ENCODE measurements at regions not wholly inside any gene's neighbourhood (a gene's known extent, or its start where the extent isn't known, plus 50 kb on each side); places are given as distances from the start of the nearest gene placed in this dataset.

DNA sequence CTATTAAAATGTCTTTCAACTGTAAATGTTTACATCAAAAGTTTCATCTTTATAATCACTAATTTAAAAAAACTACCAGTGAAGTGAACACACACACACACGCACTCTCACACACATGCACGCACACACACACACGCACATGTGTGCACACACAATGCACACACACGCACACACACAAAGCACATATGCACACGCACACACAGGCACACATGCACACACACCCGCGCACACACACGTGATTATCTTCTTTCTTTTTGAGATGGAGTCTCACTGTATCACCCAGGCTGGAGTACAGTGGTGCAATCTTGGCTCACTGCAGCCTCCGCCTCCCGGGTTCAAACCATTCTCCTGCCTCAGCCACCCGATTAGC lies 80.0 kb upstream of the FRMD1 start:
- Histone ChIP-seq H4K91ac (ENCODE audit: insufficient read depth, low read depth, low read length) (no peak overlapping the region), H3K4me2 (ENCODE audit: low read depth, low read length) (no peak overlapping the region)
- BruUV-seq (replicated peaks) = no TSS peak

More for the DNA sequence above, 80.0 kb upstream of the FRMD1 start:
- WGBS, 2 experiments (ENCODE audit: extremely low coverage in 2 of 2, insufficient read length in 1 of 2) = 92% methylated on average over 5 of the region's 11 CpGs; no CpG with 5 or more reads in 1 of the 2 experiments
- no peaks in the 10 kb centered on the region for H4K20me1 ChIP-seq (ENCODE audit: insufficient read depth, low read length)
- CTCF ChIA-PET = no interaction called here
- no peak overlapping the region for H2BK5ac ChIP-seq (ENCODE audit: low read depth, low read length, poor library complexity, severe bottlenecking)
- no peak overlapping the region for H3K4ac ChIP-seq (ENCODE audit: low read depth, low read length)
- no peak overlapping the region for H3K9ac ChIP-seq (ENCODE audit: low read depth, low read length)
- no peak overlapping the region for H2AFZ ChIP-seq (replicated peaks; ENCODE audit: low read length, poor library complexity)
- intact Hi-C loops (cut with micrococcal nuclease) = loop anchor here (10.0 kb wide), 1 partner anchor 1366 kb away; no protein-coding TSS in a partner anchor
- ATAC-seq (ENCODE audit: low read depth) (no peak), DNase-seq (no peak)
- H3K36me3 ChIP-seq (ENCODE audit: control insufficient read depth, insufficient read depth, low read length) = no peaks in the 10 kb centered on the region
- TF ChIP-seq RCOR1 (IDR thresholded peaks at IDR 0.05; ENCODE audit: insufficient replicate concordance, low read length) = no peak
- no peak for TF ChIP-seq RFX5 (IDR thresholded peaks at IDR 0.05; ENCODE audit: low read depth, low read length)
- TF ChIP-seq NFE2L2 (IDR thresholded peaks at IDR 0.05; ENCODE audit: low read depth, low read length) = no peak
- no peak for TF ChIP-seq SMC3 (IDR thresholded peaks at IDR 0.05; ENCODE audit: low read depth, low read length)
- no peak for TF ChIP-seq POLR2A (IDR thresholded peaks at IDR 0.05; ENCODE audit: low read depth, low read length)
- no peak overlapping the region for H2BK20ac ChIP-seq (ENCODE audit: low read depth, low read length)
- H3K56ac ChIP-seq (ENCODE audit: extremely low read depth, insufficient read depth, low read length) = no peak overlapping the region
- no peak overlapping the region for H3K4me3 ChIP-seq (ENCODE audit: insufficient read depth, low read depth, low read length)
- peaks cover 11% of the 10 kb centered on the region for H3K4me1 ChIP-seq (ENCODE audit: control insufficient read depth, insufficient read depth, low read length)
- H3K9me3 ChIP-seq (ENCODE audit: control insufficient read depth, insufficient read depth, low read length) = no peaks in the 10 kb centered on the region
- no peak overlapping the region for H2BK120ac ChIP-seq (ENCODE audit: low read depth, low read length)
- H3K14ac ChIP-seq (replicated peaks; ENCODE audit: low read depth, low read length) = no peak overlapping the region
- H3K79me1 ChIP-seq (ENCODE audit: low read depth in 1 of 2, low read length in 2 of 2) = no peaks in the 10 kb centered on the region
- no peak overlapping the region for H4K5ac ChIP-seq (ENCODE audit: low read depth, low read length)
- no peak overlapping the region for H3K18ac ChIP-seq (ENCODE audit: low read depth, low read length)
- H3K23ac ChIP-seq (ENCODE audit: low read depth, low read length) = no peak overlapping the region
- no peaks in the 10 kb centered on the region for H3K27me3 ChIP-seq (ENCODE audit: control insufficient read depth, insufficient read depth, low read length)
- no peak overlapping the region for H4K8ac ChIP-seq (ENCODE audit: low read depth in 2 of 2, low read length in 2 of 2)
- dilution Hi-C loops (cut with HindIII; ENCODE audit: low sequenced_read_pairs, unreplicated experiment) = no loop called here
- POLR2A ChIA-PET (ENCODE audit: unreplicated experiment) = no interaction called here
- H3K9me1 ChIP-seq (ENCODE audit: insufficient read depth, low read length) = no peaks in the 10 kb centered on the region
- no peak overlapping the region for H2BK15ac ChIP-seq (ENCODE audit: low read depth, low read length)
- H3K27ac ChIP-seq (ENCODE audit: insufficient read depth, low read length) = no peak overlapping the region
- in situ Hi-C loops (cut with MboI; ENCODE audit: low sequenced_read_pairs) = no loop called here
- H2AK5ac ChIP-seq (ENCODE audit: low read depth, low read length) = no peak overlapping the region
- H2AK9ac ChIP-seq (replicated peaks; ENCODE audit: low read depth, low read length, poor library complexity) = no peak overlapping the region

Data from IMR-90 (cell line).